Gastrocnemius medialis (tissue), 4 donors: ENCODE measurements at regions not wholly inside any gene's neighbourhood (a gene's known extent, or its start where the extent isn't known, plus 50 kb on each side); places are given as distances from the start of the nearest gene placed in this dataset.

Experiments used
- CTCF ChIP-seq, 5 experiments: fragments of 450-650 bp in 3 of 5; fragments of 200-600 bp in 2 of 5; sonication (generic) in 2 of 5; IDR thresholded peaks in 4 of 5; conservative IDR thresholded peaks in 1 of 5; 1 replicate in 4 of 5; 2 replicates in 1 of 5; pipeline ENCODE4 v1.5.1; 2016 to 2019; ENCODE audit warnings: antibody characterized with exemption in 5 of 5, mild to moderate bottlenecking in 3 of 5, moderate library complexity in 3 of 5
- POLR2A ChIP-seq, 2 donors: fragments of 450-650 bp; IDR thresholded peaks; one replicate each; pipeline ENCODE4 v1.6.1; 2017; ENCODE audit warnings: antibody characterized with exemption in 2 of 2, mild to moderate bottlenecking in 2 of 2, moderate library complexity in 2 of 2

DNA sequence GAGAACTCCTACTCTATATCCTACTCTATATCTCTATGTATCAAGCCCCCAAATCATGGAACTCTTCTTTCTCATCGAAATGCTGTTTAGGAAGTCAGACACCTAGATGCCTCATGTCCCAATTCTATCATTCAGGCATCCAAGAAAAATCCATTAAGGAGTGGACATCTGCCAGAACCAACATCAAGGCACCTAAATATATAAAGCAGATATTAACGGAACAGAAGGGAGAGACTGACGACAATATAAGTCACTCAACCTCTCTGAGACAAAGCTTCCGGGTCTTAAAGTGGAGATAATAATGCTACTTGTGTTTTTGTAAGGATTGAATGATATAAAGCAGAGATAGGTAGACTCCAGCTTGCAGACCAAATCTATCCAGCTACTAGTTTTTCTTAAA lies 241.5 kb downstream of the NFATC2 start:
- TF ChIP-seq CTCF (IDR thresholded peaks at IDR 0.05 in 4 of 5, conservative IDR thresholded peaks at IDR 0.05 in 1 of 5) (no peak), POLR2A (IDR thresholded peaks at IDR 0.05) (no peak)
